Erythroblast (primary cell): ENCODE measurements at regions not wholly inside any gene's neighbourhood (a gene's known extent, or its start where the extent isn't known, plus 50 kb on each side); places are given as distances from the start of the nearest gene placed in this dataset.

Source experiments
- DNase-seq, 2 experiments: peaks; one replicate each; lab custom pipeline; 2025; lab: John Stamatoyannopoulos, UW
- GATA1 ChIP-seq: IDR thresholded peaks from 2 replicates; pipeline ENCODE4 v1.6.1; 2011; ENCODE audit warnings: low read depth, mild to moderate bottlenecking, control low read depth, low read length, moderate library complexity
- POLR2A ChIP-seq: IDR thresholded peaks from 2 replicates; pipeline ENCODE4 v1.6.1; 2011; ENCODE audit warnings: mild to moderate bottlenecking, low read length

- TF ChIP-seq GATA1 = no peak
- no peak for TF ChIP-seq POLR2A
- no peak for DNase-seq
These were observed 54.5 kb upstream of the UBE2E1 start for GRCh38 chr3:23751212-23751723.

GRCh38 chr3:23752126-23752525, 53.6 kb upstream of the UBE2E1 start:
- no peak for DNase-seq

GRCh38 chr3:23754215-23754614, 51.5 kb upstream of the UBE2E1 start:
- TF ChIP-seq GATA1 = no peak
- no peak for TF ChIP-seq POLR2A

More at GRCh38 chr3:23752126-23752525, 53.6 kb upstream of the UBE2E1 start:
- TF ChIP-seq POLR2A (no peak), GATA1 (no peak)

More at GRCh38 chr3:23754215-23754614, 51.5 kb upstream of the UBE2E1 start:
- DNase-seq = no peak
